NCI-H2081 treated with DMSO at 0.1 percent for 48 hours (cell line): ENCODE measurements at regions not wholly inside any gene's neighbourhood (a gene's known extent, or its start where the extent isn't known, plus 50 kb on each side); places are given as distances from the start of the nearest gene placed in this dataset.
"Not testable (repeated sequence)": the region's sequence is repeated elsewhere in the genome, so short reads cannot be mapped to it uniquely, and the experiment has no call there.

Source experiments
- DNase-seq: peaks from one replicate; lab custom pipeline; 2025; lab: John Stamatoyannopoulos, UW

- no peak for DNase-seq
Observed at GRCh38 chr1:224061436-224061835, 52.5 kb upstream of the FBXO28 start.

DNA sequence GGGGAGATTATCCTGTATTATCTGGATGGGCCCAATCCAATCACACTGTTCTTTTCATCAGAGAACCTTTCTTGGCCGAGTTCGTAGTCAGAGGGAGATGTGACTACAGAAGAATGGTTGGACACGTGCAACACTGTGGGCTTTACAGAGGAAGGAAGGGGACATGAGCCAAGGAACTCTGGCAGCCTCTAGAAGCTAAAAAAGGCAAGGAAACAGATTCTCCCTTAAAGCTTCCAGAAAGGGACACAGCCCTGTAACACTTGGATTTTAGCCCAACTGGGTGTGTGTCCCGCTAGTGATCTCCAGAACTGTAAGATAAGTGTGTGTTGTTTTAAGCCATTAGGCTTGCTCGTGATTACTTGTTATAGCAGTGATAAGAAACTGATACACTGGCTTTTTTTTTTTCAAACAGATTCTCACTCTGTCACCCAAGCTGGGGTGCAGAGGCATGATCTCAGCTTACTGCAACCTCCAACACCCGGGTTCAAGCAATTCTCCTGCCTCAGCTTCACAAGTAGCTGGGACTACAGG is 53.9 kb upstream of the FBXO28 start:
- no peak for DNase-seq

GRCh38 chr1:224058303-224058702 is 55.6 kb upstream of the FBXO28 start:
- no peak for DNase-seq

GRCh38 chr1:224057461-224058199 is 56.3 kb upstream of the FBXO28 start:
- DNase-seq = no peak

- no peak for DNase-seq
Observed at GRCh38 chr1:224054611-224055010, 59.3 kb upstream of the FBXO28 start.

GRCh38 chr1:224054012-224054411 is 59.9 kb upstream of the FBXO28 start:
- DNase-seq = no peak

- DNase-seq = no peak
Observed at GRCh38 chr1:224053456-224053855, 60.5 kb upstream of the FBXO28 start.

DNA sequence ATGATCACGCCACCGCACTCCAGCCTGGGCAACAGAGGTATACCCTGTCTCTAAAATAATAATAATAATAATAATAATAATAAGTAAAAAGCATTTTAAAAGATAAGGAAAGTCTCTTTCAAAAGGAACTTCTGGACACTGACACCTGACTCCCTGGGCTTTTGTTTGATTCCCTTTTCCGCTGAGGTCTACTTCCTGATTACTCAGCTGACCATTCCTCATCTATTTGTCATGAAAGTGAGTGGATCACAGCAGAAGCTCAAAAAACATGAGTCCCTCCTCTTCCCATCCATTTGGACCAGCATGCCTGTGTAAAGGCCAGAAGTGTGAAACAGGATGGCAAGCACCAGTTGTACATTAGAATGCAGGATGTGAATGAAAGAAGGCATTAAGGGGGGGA is 61.1 kb upstream of the FBXO28 start:
- no peak for DNase-seq

DNA sequence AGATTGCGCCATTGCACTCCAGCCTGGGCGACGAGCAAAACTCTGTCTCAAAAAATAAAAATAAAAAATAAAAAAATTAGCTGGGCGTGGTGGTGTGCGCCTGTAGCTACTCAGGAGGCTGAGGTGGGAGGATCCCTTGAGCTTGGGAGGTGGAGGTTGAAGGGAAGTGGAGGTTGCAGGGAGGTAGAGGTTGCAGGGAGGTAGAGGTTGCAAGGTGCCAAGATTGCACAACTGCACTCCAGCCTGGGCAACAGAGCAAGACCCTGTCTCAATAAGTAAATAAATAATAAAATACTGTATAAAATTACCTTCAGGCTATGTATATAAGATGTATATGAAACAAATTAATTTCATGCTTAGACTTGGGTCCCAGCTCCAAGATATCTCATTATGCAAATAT is 62.1 kb upstream of the FBXO28 start:
- not testable (repeated sequence) for DNase-seq

DNA sequence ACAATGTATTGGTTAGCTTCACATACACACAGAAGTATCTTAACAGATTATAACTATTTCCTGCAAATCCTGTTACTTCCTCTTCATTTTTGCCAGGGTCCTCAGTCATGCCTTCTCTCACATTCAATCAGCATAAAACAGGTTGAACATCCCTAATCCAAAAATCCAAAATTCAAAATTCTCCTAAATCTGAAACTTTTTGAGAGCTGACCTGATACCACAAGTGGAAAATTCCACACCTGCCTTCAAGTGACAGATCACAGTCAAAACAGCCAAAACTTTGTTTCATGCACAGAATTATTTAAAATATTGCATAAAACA is 62.9 kb upstream of the FBXO28 start:
- no peak for DNase-seq

DNA sequence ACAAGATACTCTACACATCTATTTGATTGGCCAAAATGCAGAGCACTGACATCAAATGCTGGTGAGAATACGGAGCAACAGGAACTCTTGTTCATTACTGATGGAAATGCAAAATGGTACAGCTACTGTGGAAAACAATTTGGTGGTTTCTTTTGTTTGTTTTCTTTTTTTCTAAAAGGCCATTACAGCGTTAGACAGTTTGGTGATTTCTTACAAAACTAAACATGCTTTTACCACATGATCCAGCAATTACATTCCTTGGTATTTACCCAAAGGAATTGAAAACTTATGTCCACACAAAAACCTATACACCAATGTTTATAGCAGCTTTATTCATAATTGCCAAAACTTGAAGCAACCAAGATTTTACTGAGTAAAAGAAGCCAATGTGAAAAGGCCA is 66.4 kb upstream of the FBXO28 start:
- DNase-seq = no peak

GRCh38 chr1:224045556-224045955 is 68.4 kb upstream of the FBXO28 start:
- no peak for DNase-seq

DNA sequence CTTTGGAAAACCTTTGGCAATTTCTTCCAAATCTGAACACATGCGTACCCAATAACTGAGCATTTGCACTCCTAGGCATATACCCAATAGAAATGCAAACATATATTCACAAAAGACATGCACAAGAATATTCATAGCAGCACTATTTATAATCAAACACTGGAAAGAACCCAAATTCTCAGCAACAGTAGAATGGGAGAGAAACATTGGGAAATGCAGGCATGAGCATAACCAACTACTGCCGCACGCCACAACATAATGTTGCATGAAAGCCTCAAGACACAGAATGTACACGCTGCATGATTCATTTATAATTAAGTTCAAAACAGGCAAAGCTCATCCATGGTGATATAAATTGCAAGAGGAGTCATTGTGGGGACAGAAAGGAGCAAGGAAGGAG is 69.5 kb upstream of the FBXO28 start:
- no peak for DNase-seq

DNA sequence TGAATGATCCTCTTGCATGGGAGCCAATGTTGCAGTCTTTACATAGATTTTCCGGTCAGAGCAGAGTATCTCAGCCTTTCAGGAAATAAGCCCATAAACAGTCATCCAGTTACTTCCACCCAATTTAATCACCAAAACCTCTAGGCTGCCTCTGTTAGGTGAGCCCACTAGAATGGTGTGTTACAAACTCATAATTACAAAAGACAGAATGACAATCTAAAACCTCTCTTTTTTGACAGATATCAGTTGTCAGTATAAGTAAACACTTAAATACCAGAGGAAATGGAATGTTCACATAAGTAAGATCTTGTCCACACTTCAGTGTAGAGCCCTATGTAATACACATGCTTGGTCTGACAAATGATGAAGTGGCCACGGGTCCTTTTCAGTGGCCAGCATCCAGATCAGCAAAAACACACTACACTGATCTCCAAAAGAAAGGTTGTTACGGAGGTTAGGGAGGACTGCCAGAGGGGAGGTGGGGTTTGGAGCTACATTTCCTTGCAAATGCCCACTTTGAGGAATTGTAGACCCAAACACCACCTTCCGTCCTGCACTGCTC is 71.3 kb upstream of the FBXO28 start:
- DNase-seq = no peak

GRCh38 chr1:224041032-224041431 is 72.9 kb upstream of the FBXO28 start:
- DNase-seq = no peak

DNA sequence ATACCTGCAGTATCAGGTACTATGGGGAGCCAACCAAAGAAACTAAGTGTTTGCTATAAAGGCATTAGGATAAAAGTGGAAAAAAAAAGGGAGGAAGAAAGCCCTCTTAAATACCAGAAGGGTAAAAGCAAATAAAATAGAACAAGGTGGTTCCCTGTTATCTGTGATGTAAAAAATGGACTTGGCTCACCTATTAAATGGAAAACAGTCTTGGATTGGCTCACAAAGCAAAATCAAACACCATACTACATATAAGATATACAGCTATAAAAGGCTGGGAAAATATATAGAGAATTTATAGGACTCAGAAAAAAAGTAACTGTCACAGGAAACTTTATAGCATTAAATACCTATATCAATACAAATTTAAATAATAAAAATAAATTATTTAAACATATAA is 73.5 kb upstream of the FBXO28 start:
- not testable (repeated sequence) for DNase-seq

GRCh38 chr1:224040006-224040405 is 73.9 kb upstream of the FBXO28 start:
- DNase-seq = not testable (repeated sequence)

- not testable (repeated sequence) for DNase-seq
Observed at GRCh38 chr1:224038832-224039231, 75.1 kb upstream of the FBXO28 start.

DNA sequence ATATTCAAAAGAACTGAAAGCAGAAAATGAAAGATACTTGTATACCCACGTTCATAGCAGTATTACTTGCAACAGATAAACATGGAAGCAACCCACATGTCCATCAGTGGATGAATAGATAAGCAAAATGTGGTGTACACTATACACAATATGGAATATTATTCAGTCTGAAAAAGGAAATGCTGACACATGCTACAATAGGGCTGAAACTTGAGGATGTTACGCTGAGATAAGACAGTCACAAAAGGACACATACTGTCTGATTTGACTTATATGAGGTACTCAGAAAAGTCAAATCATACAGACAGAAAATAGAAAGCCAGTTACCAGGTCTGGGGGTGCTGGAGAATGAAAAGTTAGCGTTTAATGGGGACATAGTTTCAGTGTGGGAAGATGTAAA is 76.5 kb upstream of the FBXO28 start:
- not testable (repeated sequence) for DNase-seq

GRCh38 chr1:224032608-224033276 is 81.2 kb upstream of the FBXO28 start:
- DNase-seq = not testable (repeated sequence)

DNA sequence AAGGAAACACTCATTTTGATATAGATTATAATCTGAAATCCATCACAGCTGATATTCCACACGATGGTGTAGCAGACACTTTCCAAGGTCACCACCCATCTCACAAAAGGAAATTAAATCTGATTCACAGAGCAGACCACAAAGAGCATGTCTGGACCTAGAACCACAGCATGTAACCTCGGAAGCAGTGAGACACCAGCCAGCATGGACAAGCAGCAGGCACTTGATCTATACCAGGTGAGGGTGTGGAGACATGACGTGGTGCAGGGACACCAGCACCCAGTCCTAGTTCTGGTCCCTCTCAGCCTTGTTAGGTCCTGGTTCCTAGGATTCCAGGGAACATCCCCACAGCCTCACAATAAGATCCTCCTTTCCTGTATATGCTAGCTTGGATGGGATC is 81.9 kb upstream of the FBXO28 start:
- DNase-seq = not testable (repeated sequence)

GRCh38 chr1:224030257-224030656 is 83.7 kb upstream of the FBXO28 start:
- not testable (repeated sequence) for DNase-seq
